ENCODE measurements at regions not wholly inside any gene's neighbourhood (a gene's known extent, or its start where the extent isn't known, plus 50 kb on each side); places are given as distances from the start of the nearest gene placed in this dataset.
A peak's percentile ranks its signal among the peaks of the same experiment; 100 is the strongest.

GRCh38 chr4:38266616-38267015, 306.4 kb downstream of the PTTG2 start:
- in situ Hi-C loops (cut with MboI) (no loop called here), intact Hi-C loops (cut with micrococcal nuclease) (no loop called here)
- no peak overlapping the region for H3K9ac ChIP-seq (ENCODE audit: insufficient read depth in 1 of 2, low read depth in 2 of 2, low read length in 2 of 2)
- no peak overlapping the region for H3K4me3 ChIP-seq
- WGBS (ENCODE audit: insufficient coverage, low coverage, missing lambda C conversion rate): 11% methylated on average over 4 of the region's 4 CpGs
- no peak overlapping the region for H3K4me2 ChIP-seq (ENCODE audit: insufficient read depth, low read length)
- FAIRE-seq (peak; percentile 54), ATAC-seq (peak; percentile 89), DNase-seq (ENCODE audit: extremely low read depth in 1 of 4, low spot score in 3 of 4) (peak in 3 of 4 experiments; percentile 15 to 68 (median 33))
- POLR2A ChIA-PET: interaction anchor here (0.9 kb wide), 1 partner anchor 24 kb away, joined by 4 read pairs; no protein-coding TSS in a partner anchor
- H3K4me1 ChIP-seq (replicated peaks in 1 of 2; ENCODE audit: control insufficient read depth in 2 of 2, insufficient read depth in 2 of 2, low read length in 2 of 2): peaks cover 0 to 7% of the 10 kb centered on the region in 2 experiments; a peak in 3 of 5 replicates
- H3K27ac ChIP-seq (ENCODE audit: extremely low read depth, low read depth, low read length): peak overlapping the region; percentile 7; the same call in 1 of the 3 replicates
- H4K20me1 ChIP-seq (replicated peaks; ENCODE audit: control insufficient read depth, insufficient read depth, low read length): no peaks in the 10 kb centered on the region
- no peaks in the 10 kb centered on the region for H3K36me3 ChIP-seq (ENCODE audit: control insufficient read depth, insufficient read depth, low read length)
- no peaks in the 10 kb centered on the region for H3K9me1 ChIP-seq (ENCODE audit: control insufficient read depth, insufficient read depth, low read length)
- peak overlapping the region; percentile 48; the same call in 1 of the 2 replicates for H2AFZ ChIP-seq (ENCODE audit: low read depth, low read length)
- no peaks in the 10 kb centered on the region for H3K9me3 ChIP-seq (replicated peaks; ENCODE audit: control insufficient read depth, insufficient read depth, low read depth, low read length)
- H3K79me2 ChIP-seq (ENCODE audit: control insufficient read depth, insufficient read depth, low read length): no peaks in the 10 kb centered on the region
- H3K27me3 ChIP-seq (ENCODE audit: control insufficient read depth in 2 of 2, insufficient read depth in 2 of 2, low read length in 2 of 2): no peaks in the 10 kb centered on the region
- BruUV-seq (replicated peaks): no TSS peak
- CTCF ChIA-PET (ENCODE audit: low intra/inter-chr PET ratio): no interaction called here
- TF ChIP-seq PBX2 (CRISPR knock-in tag; IDR thresholded peaks at IDR 0.05; ENCODE audit: low read depth) (no peak), PBX2 (tag; conservative IDR thresholded peaks at IDR 0.05; ENCODE audit: low read depth) (peak; percentile 54), NCOA1 (IDR thresholded peaks at IDR 0.05; ENCODE audit: low read depth) (peak; percentile 75; the same call in 1 of the 2 replicates), ZSCAN29 (IDR thresholded peaks at IDR 0.05) (no peak), JUNB (CRISPR knock-in tag; conservative IDR thresholded peaks at IDR 0.05) (no peak), JUND (IDR thresholded peaks at IDR 0.05; ENCODE audit: borderline replicate concordance, low read depth, low read length) (peak; percentile 87), JUND (tag; IDR thresholded peaks at IDR 0.05; ENCODE audit: borderline replicate concordance, low read depth, low read length) (peak; percentile 90), FOSL1 (tag; conservative IDR thresholded peaks at IDR 0.05) (peak; percentile 87), SRSF1 (IDR thresholded peaks at IDR 0.05; ENCODE audit: low read depth, low read length) (no peak), PRDM10 (IDR thresholded peaks at IDR 0.05; ENCODE audit: partially characterized antibody) (no peak), SMARCA4 (IDR thresholded peaks at IDR 0.05) (peak; percentile 18; the same call in 1 of the 2 replicates), PKNOX1 (IDR thresholded peaks at IDR 0.05) (peak; percentile 48), GTF2F1 (IDR thresholded peaks at IDR 0.05; ENCODE audit: low read depth, low read length) (no peak), MTA3 (IDR thresholded peaks at IDR 0.05; ENCODE audit: borderline replicate concordance) (peak; percentile 37; the same call in 1 of the 2 replicates), RBM25 (IDR thresholded peaks at IDR 0.05; ENCODE audit: low read depth, low read length, severe bottlenecking) (no peak), NFE2 (IDR thresholded peaks at IDR 0.05; ENCODE audit: low read depth) (0 out of 2 replicates have a peak, but pooled peaks have one; percentile 11), ATF1 (CRISPR knock-in tag; IDR thresholded peaks at IDR 0.05) (no peak), ATF1 (tag; IDR thresholded peaks at IDR 0.05) (peak; percentile 71), MAFG (tag; conservative IDR thresholded peaks at IDR 0.05) (0 out of 2 replicates have a peak, but pooled peaks have one; percentile 5)

All from K562 (cell line).